Heart right ventricle (tissue), 16 donors: ENCODE measurements at regions not wholly inside any gene's neighbourhood (a gene's known extent, or its start where the extent isn't known, plus 50 kb on each side); places are given as distances from the start of the nearest gene placed in this dataset.

Experiments
- ATAC-seq, 8 donors: fragments of 200-7000 bp; cut with Tn5 transposase; one replicate each; pipeline ENCODE4 v1.9.1; 2020; ENCODE audit warnings: mild to moderate bottlenecking in 8 of 8, moderate library complexity in 8 of 8, moderate number of reproducible peaks in 1 of 8
- DNase-seq, 2 donors: peaks; one replicate each; pipeline ENCODE4 v3.0.0-alpha.2; 2020
- H3K27ac ChIP-seq, 10 donors: fragments of 200-600 bp; sonication (generic) in 2 of 10; one replicate each; pipeline versions ENCODE4 v1.5.0 to v1.8.0; 2020 to 2022; ENCODE audit warnings: mild to moderate bottlenecking in 3 of 10
- H3K27me3 ChIP-seq, 7 donors: fragments of 200-600 bp; one replicate each; pipeline ENCODE4 v1.8.0; 2021 to 2022; ENCODE audit warnings: mild to moderate bottlenecking in 2 of 7
- H3K36me3 ChIP-seq, 9 donors: fragments of 200-600 bp; sonication (generic) in 1 of 9; one replicate each; pipeline versions ENCODE4 v1.5.0 to v1.8.0; 2020 to 2022; ENCODE audit warnings: mild to moderate bottlenecking in 2 of 9
- H3K4me1 ChIP-seq, 9 donors: fragments of 200-600 bp; sonication (generic) in 1 of 9; one replicate each; pipeline versions ENCODE4 v1.5.0 to v1.8.0; 2020 to 2022; ENCODE audit warnings: mild to moderate bottlenecking in 4 of 9
- H3K4me3 ChIP-seq, 10 donors: fragments of 200-600 bp; sonication (generic) in 2 of 10; one replicate each; pipeline versions ENCODE4 v1.5.0 to v1.8.0; 2020 to 2022; ENCODE audit warnings: mild to moderate bottlenecking in 7 of 10, moderate library complexity in 2 of 10
- H3K9me3 ChIP-seq, 11 donors: fragments of 200-600 bp in 10 of 11; sonication (generic) in 2 of 11; one replicate each; pipeline versions ENCODE4 v1.5.0 to v1.8.0; 2013 to 2022; ENCODE audit warnings: mild to moderate bottlenecking in 2 of 11, control low read depth in 1 of 11, moderate library complexity in 1 of 11
- WGBS, 2 donors: extraction: QIAGEN DNeasy Blood & Tissue Kit; methylation state at CpG; one replicate each; pipeline ENCODE4 v1.1.7; 2013; ENCODE audit warnings: inconsistent platforms in 1 of 2; 5-methylcytosine and 5-hydroxymethylcytosine counted together
- intact Hi-C, 10 donors: fragments of 100-400 bp; cut with DNase I; formaldehyde crosslinking; loops; one replicate each; pipeline versions ENCODE4 v1.11.1 to v1.14.2; 2022
- TF ChIP-seq, protein P1 (sequence below), 9 donors: fragments of 200-600 bp; sonication (generic) in 2 of 9; IDR thresholded peaks; one replicate each; pipeline versions ENCODE4 v1.5.0 to v1.8.0; 2021 to 2022; ENCODE audit warnings: antibody characterized with exemption in 9 of 9, mild to moderate bottlenecking in 5 of 9, moderate library complexity in 1 of 9
- donor health status: Arrhythmogenic right ventricular cardiomyopathy.
- donor health status: ischemic (EF 13 %, LVEDD 7.1; RV severe dilation, severe dysfunction).
- donor health status: healthy with polysubstance abuse.
- donor health status: DM: no; HTN: yes; CAD: no.
- donor health status: DM: no; HTN: no; CAD: no.
- donor health status: ischemic (EF 25% LVEDD 6.9; RV normal size, moderate dysfunction).
- donor health status: ischemic (EF 25% LVEDD 5.7; RV mildly dilated, moderate dysfunction).
- donor health status: healthy.
- donor health status: DM: yes; HTN: yes; CAD: no.
- donor health status: Ischemic cardiomyopathy.
- donor health status: ischemic (EF 35%, LVEDD 5.7; RV mildly dilated, moderate dysfunction).
- donor health status: nonischemic (EF 11% LVEDD 7.7; RV severe dilation, severe dysfunction).
- donor health status: DM: yes; HTN: yes; CAD: no.
- donor health status: PGD.
- donor health status: ischemic (EF 29% LVEDD 5.4; RV normal size, mild dysfunction).
- donor health status: nonischemic (EF 23%, LVEDD 6.1; RV moderate dilation, normal function).

- no peak overlapping the region for H3K4me3 ChIP-seq
- ATAC-seq = no peak
- no peak overlapping the region for H3K27ac ChIP-seq
- peaks cover 0 to 18% (median 10%) of the 10 kb centered on the region in 9 donors for H3K4me1 ChIP-seq
- no peak for DNase-seq
- WGBS, 2 donors = 51 to 70% methylated on average over 6 of the region's 6 CpGs
- H3K36me3 ChIP-seq = no peaks in the 10 kb centered on the region
- intact Hi-C loops = loop anchor here in 4 of 10 donors (2.0 to 10.0 kb wide), 6 partner anchors 107 to 402 kb away; no protein-coding TSS in a partner anchor
- peaks cover 0 to 50% (median 35%) of the 10 kb centered on the region in 7 donors for H3K27me3 ChIP-seq
- TF ChIP-seq, protein P1, sequence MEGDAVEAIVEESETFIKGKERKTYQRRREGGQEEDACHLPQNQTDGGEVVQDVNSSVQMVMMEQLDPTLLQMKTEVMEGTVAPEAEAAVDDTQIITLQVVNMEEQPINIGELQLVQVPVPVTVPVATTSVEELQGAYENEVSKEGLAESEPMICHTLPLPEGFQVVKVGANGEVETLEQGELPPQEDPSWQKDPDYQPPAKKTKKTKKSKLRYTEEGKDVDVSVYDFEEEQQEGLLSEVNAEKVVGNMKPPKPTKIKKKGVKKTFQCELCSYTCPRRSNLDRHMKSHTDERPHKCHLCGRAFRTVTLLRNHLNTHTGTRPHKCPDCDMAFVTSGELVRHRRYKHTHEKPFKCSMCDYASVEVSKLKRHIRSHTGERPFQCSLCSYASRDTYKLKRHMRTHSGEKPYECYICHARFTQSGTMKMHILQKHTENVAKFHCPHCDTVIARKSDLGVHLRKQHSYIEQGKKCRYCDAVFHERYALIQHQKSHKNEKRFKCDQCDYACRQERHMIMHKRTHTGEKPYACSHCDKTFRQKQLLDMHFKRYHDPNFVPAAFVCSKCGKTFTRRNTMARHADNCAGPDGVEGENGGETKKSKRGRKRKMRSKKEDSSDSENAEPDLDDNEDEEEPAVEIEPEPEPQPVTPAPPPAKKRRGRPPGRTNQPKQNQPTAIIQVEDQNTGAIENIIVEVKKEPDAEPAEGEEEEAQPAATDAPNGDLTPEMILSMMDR (IDR thresholded peaks at IDR 0.05) = no peak
- H3K9me3 ChIP-seq = no peaks in the 10 kb centered on the region
Observed at GRCh38 chr15:31974154-31974794, 56.0 kb upstream of the CHRNA7 start.

GRCh38 chr15:31974855-31975829 lies 55.2 kb upstream of the CHRNA7 start:
- TF ChIP-seq, protein P1 (IDR thresholded peaks at IDR 0.05) = peak; percentile 32 to 81 (median 67)
- no peak overlapping the region for H3K27ac ChIP-seq
- H3K4me3 ChIP-seq = peak overlapping the region in 9 of 10 donors; percentile 1 to 39 (median 27)
- DNase-seq (peak in 1 of 2 donors; percentile 36), ATAC-seq (peak; percentile 6 to 64 (median 48))
- H3K27me3 ChIP-seq = peaks cover 0 to 45% (median 32%) of the 10 kb centered on the region in 7 donors
- intact Hi-C loops = loop anchor here in 4 of 10 donors (2.0 to 10.0 kb wide), 6 partner anchors 108 to 403 kb away; no protein-coding TSS in a partner anchor
- no peaks in the 10 kb centered on the region for H3K36me3 ChIP-seq
- no peaks in the 10 kb centered on the region for H3K9me3 ChIP-seq
- 14 to 15% methylated on average over 36 of the region's 36 CpGs for WGBS, 2 donors
- peaks cover 0 to 18% (median 10%) of the 10 kb centered on the region in 9 donors for H3K4me1 ChIP-seq

- H3K27ac ChIP-seq = no peak overlapping the region
- intact Hi-C loops = loop anchor here in 3 of 10 donors (2.0 to 10.0 kb wide), 3 partner anchors 321 to 331 kb away; no protein-coding TSS in a partner anchor
- H3K4me1 ChIP-seq = peaks cover 0 to 18% (median 10%) of the 10 kb centered on the region in 9 donors
- DNase-seq (no peak), ATAC-seq (no peak)
- TF ChIP-seq, protein P1 (IDR thresholded peaks at IDR 0.05) = no peak
- WGBS, 2 donors = 85 to 86% methylated on average over 9 of the region's 9 CpGs
- H3K9me3 ChIP-seq = no peaks in the 10 kb centered on the region
- H3K4me3 ChIP-seq = no peak overlapping the region
- H3K36me3 ChIP-seq = no peaks in the 10 kb centered on the region
- H3K27me3 ChIP-seq = peaks cover 0 to 45% (median 32%) of the 10 kb centered on the region in 7 donors
Observed at GRCh38 chr15:31975830-31976229, 54.5 kb upstream of the CHRNA7 start.

- Histone ChIP-seq H3K4me3 (no peak overlapping the region), H3K27me3 (peaks cover 0 to 46% (median 35%) of the 10 kb centered on the region in 7 donors), H3K4me1 (peaks cover 0 to 18% (median 10%) of the 10 kb centered on the region in 9 donors), H3K9me3 (no peaks in the 10 kb centered on the region), H3K27ac (no peak overlapping the region), H3K36me3 (no peaks in the 10 kb centered on the region)
- 61 to 65% methylated on average over 8 of the region's 8 CpGs for WGBS, 2 donors
- ATAC-seq (peak in 1 of 8 donors; percentile 44), DNase-seq (no peak)
- intact Hi-C loops = loop anchor here in 2 of 10 donors (10.0 kb wide), 2 partner anchors 322 to 332 kb away; no protein-coding TSS in a partner anchor
- TF ChIP-seq, protein P1 (IDR thresholded peaks at IDR 0.05) = no peak
Observed at GRCh38 chr15:31977138-31977537, 53.2 kb upstream of the CHRNA7 start.
